ENCODE measurements at regions not wholly inside any gene's neighbourhood (a gene's known extent, or its start where the extent isn't known, plus 50 kb on each side); places are given as distances from the start of the nearest gene placed in this dataset.

DNA sequence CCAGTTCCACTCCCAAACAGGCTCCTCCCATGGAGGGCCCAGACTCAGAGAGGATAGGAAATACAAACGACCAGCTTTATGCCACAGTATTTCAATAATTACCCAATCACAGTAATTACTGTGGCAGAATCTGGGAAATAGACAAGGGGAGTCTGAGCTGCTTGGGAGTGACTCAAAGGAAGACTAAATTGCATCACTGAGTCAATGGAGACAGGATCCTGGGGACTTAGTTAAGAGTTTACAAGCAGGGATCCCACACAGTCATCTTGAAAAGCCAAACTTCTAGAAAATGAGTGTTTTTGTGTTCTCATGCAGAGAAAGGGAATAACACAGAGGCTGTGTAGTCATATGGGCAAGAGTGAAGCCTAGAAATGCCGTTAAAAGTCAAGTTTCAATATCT is 1142.1 kb downstream of the CNTNAP5 start:
- intact Hi-C loops (cut with DNase I, micrococcal nuclease) = no loop called here
- TF ChIP-seq, protein P1, sequence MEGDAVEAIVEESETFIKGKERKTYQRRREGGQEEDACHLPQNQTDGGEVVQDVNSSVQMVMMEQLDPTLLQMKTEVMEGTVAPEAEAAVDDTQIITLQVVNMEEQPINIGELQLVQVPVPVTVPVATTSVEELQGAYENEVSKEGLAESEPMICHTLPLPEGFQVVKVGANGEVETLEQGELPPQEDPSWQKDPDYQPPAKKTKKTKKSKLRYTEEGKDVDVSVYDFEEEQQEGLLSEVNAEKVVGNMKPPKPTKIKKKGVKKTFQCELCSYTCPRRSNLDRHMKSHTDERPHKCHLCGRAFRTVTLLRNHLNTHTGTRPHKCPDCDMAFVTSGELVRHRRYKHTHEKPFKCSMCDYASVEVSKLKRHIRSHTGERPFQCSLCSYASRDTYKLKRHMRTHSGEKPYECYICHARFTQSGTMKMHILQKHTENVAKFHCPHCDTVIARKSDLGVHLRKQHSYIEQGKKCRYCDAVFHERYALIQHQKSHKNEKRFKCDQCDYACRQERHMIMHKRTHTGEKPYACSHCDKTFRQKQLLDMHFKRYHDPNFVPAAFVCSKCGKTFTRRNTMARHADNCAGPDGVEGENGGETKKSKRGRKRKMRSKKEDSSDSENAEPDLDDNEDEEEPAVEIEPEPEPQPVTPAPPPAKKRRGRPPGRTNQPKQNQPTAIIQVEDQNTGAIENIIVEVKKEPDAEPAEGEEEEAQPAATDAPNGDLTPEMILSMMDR (IDR thresholded peaks at IDR 0.05) = no peak
- no peaks in the 10 kb centered on the region for H3K4me1 ChIP-seq (ENCODE audit: low read depth)
- no peaks in the 10 kb centered on the region for H3K36me3 ChIP-seq (ENCODE audit: low read depth)
- DNase-seq = no peak
- ATAC-seq = no peak
- no peaks in the 10 kb centered on the region for H3K9me3 ChIP-seq
- no peak overlapping the region for H3K4me3 ChIP-seq

DNA sequence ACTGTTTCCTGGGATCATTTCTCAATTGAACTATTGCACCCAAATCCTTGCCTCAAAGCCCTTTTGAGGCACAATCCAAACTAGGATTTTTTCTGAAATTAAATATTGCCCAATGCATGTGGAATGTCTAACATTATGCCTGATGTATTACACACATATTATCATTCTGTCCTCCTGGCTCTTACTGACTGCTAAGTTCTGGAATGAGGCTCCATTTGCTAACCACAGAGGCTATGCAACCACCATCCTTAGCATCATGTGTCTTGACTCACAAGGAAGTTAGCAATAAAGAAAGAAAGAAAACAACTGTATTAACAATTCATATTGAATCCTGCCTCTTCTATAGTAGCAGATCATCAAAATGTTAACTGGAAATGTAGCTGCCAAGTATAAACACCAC is 1142.7 kb downstream of the CNTNAP5 start:
- Histone ChIP-seq H3K4me1 (ENCODE audit: low read depth) (no peaks in the 10 kb centered on the region), H3K36me3 (ENCODE audit: low read depth) (no peaks in the 10 kb centered on the region), H3K9me3 (no peaks in the 10 kb centered on the region), H3K4me3 (no peak overlapping the region)
- no peak for DNase-seq
- TF ChIP-seq, protein P1 (IDR thresholded peaks at IDR 0.05) = no peak
- intact Hi-C loops (cut with DNase I, micrococcal nuclease) = no loop called here
- no peak for ATAC-seq

DNA sequence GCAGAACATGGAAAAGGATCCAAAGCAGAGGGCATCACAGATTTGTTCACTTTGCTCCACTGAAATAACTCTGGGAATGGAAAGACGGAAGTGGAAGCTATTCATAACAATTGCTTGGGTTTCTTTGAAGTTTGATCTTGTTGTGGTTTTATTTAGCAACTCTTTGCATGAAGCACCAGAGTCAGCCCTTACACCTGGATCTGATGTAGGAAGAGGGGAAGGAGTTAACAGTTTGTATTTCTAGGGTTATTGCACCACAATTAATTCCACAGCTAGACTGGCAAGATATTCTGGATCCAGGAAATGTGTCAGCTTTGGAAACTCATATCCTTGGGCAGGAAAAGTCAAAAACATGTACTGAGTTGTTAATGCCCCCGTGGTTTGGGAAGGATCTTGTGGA is 1143.4 kb downstream of the CNTNAP5 start:
- TF ChIP-seq, protein P1 (IDR thresholded peaks at IDR 0.05) = no peak
- ATAC-seq (no peak), DNase-seq (no peak)
- H3K4me3 ChIP-seq = no peak overlapping the region
- intact Hi-C loops (cut with DNase I, micrococcal nuclease) = no loop called here
- no peaks in the 10 kb centered on the region for H3K9me3 ChIP-seq
- H3K36me3 ChIP-seq (ENCODE audit: low read depth) = no peaks in the 10 kb centered on the region
- no peaks in the 10 kb centered on the region for H3K4me1 ChIP-seq (ENCODE audit: low read depth)

DNA sequence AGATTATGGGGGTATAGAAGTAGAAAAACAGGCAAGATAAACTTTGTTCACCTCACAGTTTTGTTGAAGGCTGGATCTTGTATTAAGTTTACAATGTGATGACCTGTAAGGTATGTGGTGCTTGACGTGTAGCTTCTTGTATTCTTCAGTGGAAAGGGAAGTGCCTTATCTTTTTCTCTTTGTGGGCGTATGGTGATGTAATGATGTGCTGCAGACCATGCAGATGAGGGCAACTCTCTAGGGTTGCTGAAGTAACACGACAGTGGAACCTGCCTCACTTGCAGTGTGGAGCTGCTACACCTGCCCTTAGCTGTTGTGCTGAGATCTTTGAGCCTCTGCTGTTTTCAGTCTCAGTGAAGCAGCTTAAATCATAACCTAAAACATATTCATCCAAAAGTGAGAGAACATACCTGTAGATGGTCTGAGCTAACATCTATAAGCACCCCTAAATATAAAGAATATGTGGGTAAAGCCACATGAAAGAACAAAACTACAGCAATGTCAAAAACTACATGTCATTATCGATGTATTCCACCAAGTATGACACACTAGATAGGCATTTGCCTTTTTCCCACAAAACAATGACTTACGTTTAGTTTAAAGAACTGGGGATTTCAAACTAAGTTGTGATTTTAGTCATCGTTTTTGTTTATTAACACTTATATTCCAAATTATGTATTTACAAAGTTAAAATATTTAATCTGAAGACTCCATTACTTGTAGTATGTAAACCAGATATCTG is 1144.1 kb downstream of the CNTNAP5 start:
- Histone ChIP-seq H3K4me3 (no peak overlapping the region), H3K36me3 (ENCODE audit: low read depth) (no peaks in the 10 kb centered on the region), H3K9me3 (no peaks in the 10 kb centered on the region), H3K4me1 (ENCODE audit: low read depth) (no peaks in the 10 kb centered on the region)
- TF ChIP-seq, protein P1 (IDR thresholded peaks at IDR 0.05) = no peak
- no peak for ATAC-seq
- intact Hi-C loops (cut with DNase I, micrococcal nuclease) = no loop called here
- no peak for DNase-seq

DNA sequence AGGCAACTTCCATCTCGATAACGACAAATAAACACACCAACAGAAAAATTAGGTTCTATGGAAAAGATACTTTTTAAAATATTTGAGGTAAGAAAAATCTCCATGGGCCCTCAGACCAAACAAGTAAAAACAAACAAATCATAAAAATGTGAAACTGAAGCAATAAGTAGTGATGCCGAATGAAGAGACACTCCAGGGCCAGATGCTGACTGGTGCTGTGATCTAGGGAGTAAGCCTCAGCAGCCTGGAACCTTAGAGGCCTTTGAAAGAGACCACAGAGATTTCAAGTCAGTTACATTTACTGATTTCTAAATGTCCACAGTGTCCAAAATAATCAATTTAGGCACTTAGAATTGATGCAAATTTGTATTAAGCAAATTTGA is 1144.7 kb downstream of the CNTNAP5 start:
- ATAC-seq (no peak), DNase-seq (no peak)
- H3K9me3 ChIP-seq = no peaks in the 10 kb centered on the region
- no peaks in the 10 kb centered on the region for H3K36me3 ChIP-seq (ENCODE audit: low read depth)
- TF ChIP-seq, protein P1 (IDR thresholded peaks at IDR 0.05) = no peak
- no peaks in the 10 kb centered on the region for H3K4me1 ChIP-seq (ENCODE audit: low read depth)
- intact Hi-C loops (cut with DNase I, micrococcal nuclease) = no loop called here
- H3K4me3 ChIP-seq = no peak overlapping the region

DNA sequence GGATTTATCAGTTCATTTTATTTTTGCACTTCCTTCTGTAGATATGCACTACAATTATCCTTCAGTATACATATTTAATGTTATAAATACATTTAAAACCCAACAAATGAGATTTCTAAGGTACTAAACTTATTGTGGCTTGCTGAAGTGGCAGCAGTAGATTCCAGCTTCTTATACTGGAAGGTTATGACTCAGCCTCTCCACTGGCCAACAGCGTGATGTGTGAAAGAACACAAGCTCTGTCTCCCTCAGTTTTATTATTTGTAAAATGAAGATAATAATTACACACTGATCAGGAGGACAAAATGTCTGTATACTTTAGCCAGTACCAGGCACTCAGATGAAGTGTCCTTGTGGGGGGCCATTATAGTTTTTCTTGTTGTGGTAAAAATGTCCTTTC is 1147.1 kb downstream of the CNTNAP5 start:
- no peaks in the 10 kb centered on the region for H3K4me1 ChIP-seq (ENCODE audit: low read depth)
- H3K4me3 ChIP-seq = no peak overlapping the region
- TF ChIP-seq, protein P1 (IDR thresholded peaks at IDR 0.05) = no peak
- DNase-seq (no peak), ATAC-seq (no peak)
- no peaks in the 10 kb centered on the region for H3K36me3 ChIP-seq (ENCODE audit: low read depth)
- no peaks in the 10 kb centered on the region for H3K9me3 ChIP-seq
- intact Hi-C loops (cut with DNase I, micrococcal nuclease) = no loop called here

Data from mucosa of descending colon (tissue), 3 donors.